NCI-H82 (cell line): ENCODE measurements at regions not wholly inside any gene's neighbourhood (a gene's known extent, or its start where the extent isn't known, plus 50 kb on each side); places are given as distances from the start of the nearest gene placed in this dataset.
"Not testable (repeated sequence)": the region's sequence is repeated elsewhere in the genome, so short reads cannot be mapped to it uniquely, and the experiment has no call there.

ENCODE experiments used
- DNase-seq: peaks from one replicate; lab custom pipeline; 2025; lab: John Stamatoyannopoulos, UW

- no peak for DNase-seq
These were observed 282.7 kb upstream of the ZNF32 start for GRCh38 chr10:43931308-43931930.

GRCh38 chr10:43930777-43931176 lies 282.1 kb upstream of the ZNF32 start:
- DNase-seq: no peak

DNA sequence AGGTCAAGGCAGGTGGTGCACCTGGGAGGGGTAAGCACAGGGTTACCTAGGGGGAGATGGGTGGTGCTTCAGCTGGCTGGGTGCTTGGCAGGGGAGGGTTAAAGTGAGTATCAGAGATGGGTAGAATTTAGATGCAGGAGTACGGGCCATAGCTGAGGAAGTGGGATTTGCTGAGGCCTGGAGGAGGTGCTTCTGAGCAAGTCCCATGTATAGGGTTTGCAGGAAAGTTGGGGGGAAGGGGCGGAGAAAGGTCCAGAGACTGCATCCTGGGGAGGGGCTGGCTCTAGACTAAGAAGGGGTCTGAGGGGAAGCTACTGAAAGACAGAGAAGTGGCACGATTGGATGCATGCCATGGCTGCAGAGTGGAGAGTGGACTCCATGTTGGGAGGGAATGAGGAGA lies 281.6 kb upstream of the ZNF32 start:
- DNase-seq: no peak

- no peak for DNase-seq
These were observed 280.4 kb upstream of the ZNF32 start for GRCh38 chr10:43929122-43929521.

GRCh38 chr10:43928425-43928968 lies 279.8 kb upstream of the ZNF32 start:
- no peak for DNase-seq

- no peak for DNase-seq
These were observed 278.3 kb upstream of the ZNF32 start for GRCh38 chr10:43926875-43927406.

GRCh38 chr10:43926371-43926770 lies 277.7 kb upstream of the ZNF32 start:
- no peak for DNase-seq

- no peak for DNase-seq
These were observed 277.1 kb upstream of the ZNF32 start for GRCh38 chr10:43925793-43926192.

DNA sequence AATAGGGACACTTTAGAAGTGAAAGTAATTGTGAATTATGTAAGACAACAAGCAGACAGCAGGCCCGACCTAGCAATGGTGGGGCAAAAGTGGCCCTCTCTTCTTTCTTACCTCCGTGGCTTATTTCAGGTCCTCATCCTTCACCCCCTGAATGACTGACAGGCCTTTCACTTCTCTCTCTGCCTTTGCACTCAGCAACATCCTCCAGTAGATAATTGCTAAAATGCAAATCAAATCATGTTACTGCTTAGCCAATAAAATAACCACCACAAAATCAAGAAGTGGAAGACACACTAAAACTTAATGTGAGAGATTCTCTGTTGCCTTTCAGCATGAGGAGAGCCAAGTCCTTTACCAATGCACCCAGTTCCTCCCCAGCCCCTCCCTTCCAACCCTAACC lies 274.6 kb upstream of the ZNF32 start:
- DNase-seq: no peak

DNA sequence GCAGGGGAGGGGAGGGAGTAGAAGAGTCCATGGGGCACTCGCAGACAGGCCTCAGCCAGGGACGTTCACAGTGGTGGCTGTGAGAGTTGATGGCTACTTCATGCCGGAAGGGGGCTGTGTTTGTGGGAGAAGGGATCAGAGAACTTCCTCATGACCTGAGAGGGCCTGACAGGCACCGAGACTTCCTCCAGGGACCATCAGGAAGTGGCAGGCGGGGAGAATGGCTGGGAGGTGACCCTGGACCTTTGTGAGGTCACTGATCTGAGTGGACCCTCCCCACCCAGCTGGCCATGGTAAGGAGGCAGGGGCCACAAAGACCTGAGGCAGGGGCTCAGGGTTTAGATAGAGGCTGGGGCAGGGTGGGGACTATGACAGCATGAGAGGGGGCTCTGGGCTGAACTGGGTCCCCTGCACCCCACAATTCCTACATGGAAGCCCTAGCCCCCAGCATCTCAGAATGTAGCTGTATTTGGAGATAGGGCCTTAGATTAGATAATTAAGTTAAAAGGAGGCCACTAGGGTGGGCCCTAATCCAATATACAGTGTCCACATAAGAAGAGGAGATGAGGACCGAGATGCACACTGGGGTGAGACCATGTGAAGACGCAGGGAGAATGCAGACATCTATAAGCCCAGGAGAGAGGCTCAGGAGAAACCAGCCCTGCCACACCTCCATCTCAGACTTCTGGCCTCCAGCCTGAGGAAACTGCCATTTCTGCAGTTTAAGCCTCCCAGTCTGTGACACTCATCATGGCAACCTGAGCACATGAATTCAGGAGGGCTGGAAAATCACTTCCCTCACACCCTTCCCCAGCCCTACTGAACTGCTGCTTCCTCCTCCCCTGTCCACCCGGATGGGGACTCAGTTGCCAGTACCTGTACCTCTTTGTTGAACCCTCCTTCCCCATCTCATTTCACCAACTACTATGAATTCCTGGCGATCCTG lies 273.9 kb upstream of the ZNF32 start:
- no peak for DNase-seq

GRCh38 chr10:43921881-43922280 lies 273.2 kb upstream of the ZNF32 start:
- no peak for DNase-seq

DNA sequence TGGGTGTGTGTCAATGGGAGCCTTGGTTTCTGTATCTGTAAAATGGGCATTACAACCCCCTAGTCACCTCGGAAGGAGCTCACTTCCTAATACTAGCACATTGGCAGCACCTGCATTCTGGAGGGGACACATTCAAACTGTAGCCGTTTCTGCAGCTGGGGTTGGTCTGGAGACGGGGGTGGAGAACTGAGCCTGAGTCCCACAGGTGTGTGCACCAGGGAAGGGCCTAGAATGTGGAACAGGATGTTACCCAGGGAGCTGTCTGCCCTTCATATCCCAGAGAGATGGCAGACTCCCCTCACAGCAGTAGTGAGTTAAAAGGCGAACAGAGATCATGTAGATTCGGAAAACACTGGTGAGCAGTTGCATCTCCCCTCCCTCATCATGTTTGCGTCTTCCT lies 272.8 kb upstream of the ZNF32 start:
- no peak for DNase-seq

GRCh38 chr10:43920236-43920758 lies 271.6 kb upstream of the ZNF32 start:
- DNase-seq: not testable (repeated sequence)

- no peak for DNase-seq
These were observed 265.1 kb upstream of the ZNF32 start for GRCh38 chr10:43913676-43914235.

- DNase-seq: no peak
These were observed 263.8 kb upstream of the ZNF32 start for GRCh38 chr10:43912469-43912868.

- DNase-seq: no peak
These were observed 257.8 kb upstream of the ZNF32 start for GRCh38 chr10:43906490-43906889.

DNA sequence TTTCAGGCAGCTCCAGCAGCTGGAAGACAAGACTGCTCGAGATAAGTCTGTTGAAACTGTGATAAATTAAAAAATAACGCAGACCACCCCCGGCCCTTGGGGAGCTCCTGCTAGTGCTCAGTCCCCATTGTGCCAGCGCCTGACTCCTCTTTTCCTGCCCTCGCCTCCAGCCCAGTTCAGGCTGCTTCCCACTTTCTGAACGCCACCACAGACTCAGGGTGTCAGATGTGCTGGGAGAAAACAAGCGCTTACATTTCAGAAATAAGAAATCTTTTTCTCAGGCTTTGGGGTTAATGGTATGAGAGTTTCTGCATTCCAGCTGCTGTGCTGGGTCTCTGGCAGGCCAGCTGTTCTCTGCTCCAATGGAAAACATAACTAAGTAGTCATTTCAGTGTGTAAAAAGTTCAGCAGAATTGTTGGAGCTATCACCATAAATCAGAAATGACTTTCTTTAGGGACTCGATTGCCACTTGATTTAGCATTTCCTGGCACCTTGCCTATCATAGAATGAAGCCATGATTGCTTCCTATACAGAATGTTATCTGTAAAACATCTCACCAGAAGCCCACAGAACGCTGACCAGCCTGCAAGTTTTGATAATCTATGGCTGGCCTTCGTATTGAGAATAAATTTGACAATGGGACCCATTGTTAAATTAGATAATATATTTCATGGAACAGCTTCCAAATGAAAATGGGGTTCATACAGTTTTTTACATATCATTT lies 257.0 kb upstream of the ZNF32 start:
- DNase-seq: no peak

GRCh38 chr10:43904844-43905243 lies 256.2 kb upstream of the ZNF32 start:
- DNase-seq: peak; percentile 12

- no peak for DNase-seq
These were observed 255.6 kb upstream of the ZNF32 start for GRCh38 chr10:43904301-43904700.

GRCh38 chr10:43903451-43903850 lies 254.8 kb upstream of the ZNF32 start:
- DNase-seq: no peak

GRCh38 chr10:43902842-43903241 lies 254.2 kb upstream of the ZNF32 start:
- no peak for DNase-seq
